ENCODE measurements at regions not wholly inside any gene's neighbourhood (a gene's known extent, or its start where the extent isn't known, plus 50 kb on each side); places are given as distances from the start of the nearest gene placed in this dataset.

GRCh38 chr20:21653628-21654027, 51.8 kb upstream of the PAX1 start:
- no peak for DNase-seq (ENCODE audit: low read depth in 2 of 2)

DNA sequence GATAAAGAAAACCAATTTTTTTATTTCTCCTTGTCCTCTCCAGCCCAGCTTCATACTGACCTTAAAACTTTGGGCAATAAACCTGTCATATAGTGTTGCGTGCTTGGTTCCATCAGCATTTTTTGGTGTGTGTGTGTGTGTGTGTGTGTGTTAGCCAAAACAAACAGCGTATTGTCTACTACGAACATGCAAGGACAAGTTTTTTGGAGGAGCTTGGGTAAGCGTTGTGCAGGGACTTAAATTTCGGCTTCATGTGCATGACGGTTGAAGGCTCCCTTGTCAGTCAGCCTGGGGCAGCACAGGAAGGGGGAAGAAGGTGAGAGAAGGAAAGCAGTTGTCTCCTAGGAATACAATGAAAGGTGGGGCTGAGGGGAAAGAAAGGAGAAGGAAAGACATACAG, 62.0 kb upstream of the PAX1 start:
- DNase-seq (ENCODE audit: low read depth in 2 of 2), result no peak

GRCh38 chr20:21640556-21640955, 64.9 kb upstream of the PAX1 start:
- no peak for DNase-seq (ENCODE audit: low read depth in 2 of 2)

- DNase-seq (ENCODE audit: low read depth in 2 of 2), result no peak
Observed at GRCh38 chr20:21633829-21634228, 71.6 kb upstream of the PAX1 start.

GRCh38 chr20:21632735-21633053, 72.8 kb upstream of the PAX1 start:
- DNase-seq (ENCODE audit: low read depth in 2 of 2), result no peak

DNA sequence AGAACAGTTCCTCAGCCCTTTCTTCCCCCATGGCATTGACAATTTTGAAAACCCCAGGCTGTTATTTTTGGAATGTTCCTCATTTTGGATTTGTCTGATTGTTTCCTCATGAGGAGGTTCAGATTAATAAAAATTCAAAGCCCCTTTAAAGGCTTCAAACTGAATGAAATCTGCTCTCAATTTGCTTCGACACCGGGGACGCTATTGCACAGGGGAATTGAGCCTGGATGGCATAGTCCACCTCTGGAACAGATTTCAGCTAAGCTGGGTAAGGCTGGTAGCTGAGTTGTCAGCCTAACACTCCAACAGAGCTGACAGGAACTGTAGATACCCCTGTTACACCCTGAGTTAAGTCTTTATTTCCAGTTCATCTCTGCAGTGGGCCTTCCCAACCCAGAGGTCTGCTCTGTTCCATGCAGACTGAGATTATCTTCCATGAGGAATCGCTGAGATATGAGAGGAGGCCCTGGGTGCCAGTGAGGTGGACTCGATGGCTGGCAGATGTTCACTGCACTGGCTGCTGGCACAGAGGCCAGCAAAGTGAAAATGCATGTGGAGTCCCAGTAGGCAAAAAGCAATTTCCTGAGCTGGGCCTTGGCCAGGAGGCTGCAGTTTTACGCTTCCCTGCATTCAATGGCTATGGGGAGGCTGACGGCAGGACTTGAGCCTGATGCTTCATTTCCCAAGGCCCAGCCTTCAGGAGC, 73.3 kb upstream of the PAX1 start:
- DNase-seq (ENCODE audit: low read depth in 2 of 2), result no peak

GRCh38 chr20:21628800-21629199, 76.7 kb upstream of the PAX1 start:
- DNase-seq (ENCODE audit: low read depth in 2 of 2), result no peak

DNA sequence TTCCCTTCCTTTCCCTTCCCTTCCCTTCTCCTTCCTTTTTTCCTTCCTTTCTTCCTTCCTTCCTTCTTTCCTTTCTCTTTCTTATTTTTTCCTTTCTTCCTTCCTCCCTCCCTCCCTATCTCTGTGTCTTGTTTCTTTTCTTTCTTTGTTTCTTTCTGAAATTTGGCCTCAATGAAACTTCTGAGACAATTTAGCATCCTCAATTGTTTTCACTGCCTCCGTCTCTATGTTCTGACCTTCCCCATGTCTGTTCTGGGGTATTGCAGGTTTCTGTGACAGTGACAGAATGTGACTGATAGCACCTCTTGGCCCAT, 81.7 kb upstream of the PAX1 start:
- DNase-seq (ENCODE audit: low read depth in 2 of 2), result no peak

GRCh38 chr20:21623074-21623780, 82.2 kb upstream of the PAX1 start:
- no peak for DNase-seq (ENCODE audit: low read depth in 2 of 2)

DNA sequence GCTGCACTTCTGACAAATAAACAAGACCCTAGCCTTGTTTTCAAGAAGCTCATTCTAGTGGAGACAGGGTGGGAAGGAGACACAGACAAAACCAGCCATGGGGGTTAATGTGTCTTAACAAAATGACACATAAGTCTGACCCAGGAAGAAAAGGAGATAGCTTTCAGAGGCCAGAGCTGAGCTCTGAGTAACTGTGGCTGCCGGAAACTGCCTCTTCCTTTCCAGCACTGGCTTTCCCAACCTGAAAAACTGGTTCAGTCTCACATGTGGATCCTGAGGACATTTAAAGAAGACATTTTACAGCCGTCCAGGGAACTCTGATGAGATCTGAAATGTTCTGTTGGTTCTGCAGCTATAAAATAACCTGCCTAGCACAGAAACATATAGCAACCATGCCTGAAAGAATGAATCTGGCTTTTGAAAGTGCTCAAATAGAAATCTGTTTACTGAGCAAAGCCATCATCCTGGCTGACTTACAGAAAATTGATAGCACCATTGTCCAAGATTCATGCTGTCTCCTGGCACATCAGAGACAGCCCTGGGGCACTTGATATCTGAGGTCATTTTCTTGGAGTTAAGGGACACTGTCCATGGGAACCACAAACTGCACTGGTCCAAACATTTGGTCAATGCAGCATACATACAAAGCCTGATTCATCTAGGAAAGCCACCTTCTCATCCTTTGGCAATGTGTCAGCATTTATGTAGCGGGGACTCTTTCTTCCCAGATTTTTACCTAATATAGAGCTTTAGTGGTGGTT, 83.2 kb upstream of the PAX1 start:
- DNase-seq (ENCODE audit: low read depth in 2 of 2), result no peak

DNA sequence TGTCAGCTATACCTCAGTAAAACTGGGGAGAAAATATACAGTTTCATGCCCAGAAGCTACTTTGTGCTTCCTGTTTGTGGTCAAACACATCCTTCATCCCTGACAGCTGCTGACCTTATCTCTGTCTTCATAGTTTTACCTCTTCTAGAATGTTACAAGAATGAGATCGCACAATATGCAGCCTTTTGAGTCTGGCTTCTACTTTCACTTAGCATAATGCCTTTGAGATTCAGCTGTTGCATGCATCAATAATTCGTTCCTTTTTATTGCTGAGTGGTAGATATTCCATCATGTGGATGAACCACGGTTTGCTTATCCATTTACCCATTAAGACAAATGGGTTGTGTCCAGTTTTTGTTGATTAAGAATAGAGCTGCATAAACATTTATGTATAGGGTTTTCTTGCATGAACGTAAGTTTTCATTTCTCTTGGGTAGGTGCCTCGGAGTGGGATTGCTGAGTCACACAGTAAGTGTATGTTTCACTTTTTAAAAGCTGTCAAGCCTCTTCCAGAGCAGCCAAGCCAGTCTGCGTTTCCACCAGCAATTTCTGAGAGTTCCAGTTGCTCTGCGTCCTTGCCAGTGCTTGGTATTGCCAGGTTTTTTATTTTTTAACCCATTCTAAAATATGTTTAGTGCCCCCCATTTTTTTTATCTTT, 86.6 kb upstream of the PAX1 start:
- no peak for DNase-seq (ENCODE audit: low read depth in 2 of 2)

DNA sequence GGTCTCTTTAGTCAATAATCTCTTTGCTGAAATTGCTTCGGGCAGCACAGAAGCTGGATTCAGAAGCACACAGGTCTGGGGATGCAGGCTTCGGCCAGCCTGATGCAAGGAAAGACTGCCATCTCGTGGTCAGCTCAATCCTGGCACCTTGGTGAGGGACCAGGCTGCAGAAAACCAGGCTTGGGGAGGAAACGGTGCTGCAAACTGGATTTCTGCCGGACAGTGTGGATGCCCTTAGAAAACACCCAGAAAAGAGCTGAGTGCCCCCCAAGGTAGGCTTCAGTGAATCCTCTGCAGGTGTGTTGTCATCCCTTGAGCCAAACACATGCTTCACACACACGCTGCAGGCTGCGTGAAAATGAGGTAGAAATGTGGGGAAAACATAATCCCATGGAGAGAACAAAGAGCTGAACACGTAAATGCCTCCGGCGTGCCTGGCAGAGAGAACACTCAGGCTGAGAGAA, 89.8 kb upstream of the PAX1 start:
- peak in 1 of 2 donors; percentile 19 for DNase-seq (ENCODE audit: low read depth in 2 of 2)

GRCh38 chr20:21614980-21615379, 90.5 kb upstream of the PAX1 start:
- no peak for DNase-seq (ENCODE audit: low read depth in 2 of 2)

DNA sequence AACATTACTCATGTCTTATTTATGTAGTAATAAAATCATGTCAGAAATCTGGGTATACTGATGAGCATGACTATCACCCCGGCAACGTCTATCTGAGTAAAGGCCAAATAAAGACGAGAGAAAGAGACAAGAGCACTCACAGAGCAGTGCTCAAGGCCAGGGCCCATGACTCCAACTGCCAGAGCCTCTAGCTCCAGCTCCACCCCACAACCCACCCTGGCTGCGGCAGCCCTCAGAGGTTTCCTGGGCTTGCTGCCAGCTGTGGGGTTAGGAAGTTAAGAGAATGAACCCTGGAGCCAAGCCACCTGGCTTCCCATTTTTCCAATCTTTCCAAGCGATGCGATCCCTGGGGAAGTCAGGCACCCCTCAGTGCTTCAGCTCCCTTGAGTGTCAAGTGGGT, 92.0 kb upstream of the PAX1 start:
- no peak for DNase-seq (ENCODE audit: low read depth in 2 of 2)

DNA sequence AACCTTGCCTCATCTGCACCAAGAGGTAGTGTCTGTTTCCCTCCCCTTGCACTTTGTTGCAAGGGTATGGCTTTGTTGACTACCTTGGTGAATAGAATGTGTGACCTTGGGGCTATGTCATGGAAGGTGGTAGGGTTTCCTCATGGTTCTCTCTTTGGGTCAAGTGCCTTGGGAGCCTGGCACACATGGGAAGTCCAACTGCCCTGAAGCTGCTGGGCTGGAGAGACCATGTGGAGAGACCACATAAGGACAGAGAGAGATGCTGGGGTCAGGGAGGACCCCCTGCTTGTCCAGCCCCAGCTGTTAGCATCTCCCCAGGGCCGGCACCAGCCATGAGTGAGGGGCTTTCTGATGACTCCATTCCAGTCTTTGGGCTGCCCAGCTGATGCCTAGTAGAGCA, 95.5 kb upstream of the PAX1 start:
- no peak for DNase-seq (ENCODE audit: low read depth in 2 of 2)

GRCh38 chr20:21609221-21609620, 95.4 kb upstream of the NKX2-2 start:
- DNase-seq (ENCODE audit: low read depth in 2 of 2), result no peak

DNA sequence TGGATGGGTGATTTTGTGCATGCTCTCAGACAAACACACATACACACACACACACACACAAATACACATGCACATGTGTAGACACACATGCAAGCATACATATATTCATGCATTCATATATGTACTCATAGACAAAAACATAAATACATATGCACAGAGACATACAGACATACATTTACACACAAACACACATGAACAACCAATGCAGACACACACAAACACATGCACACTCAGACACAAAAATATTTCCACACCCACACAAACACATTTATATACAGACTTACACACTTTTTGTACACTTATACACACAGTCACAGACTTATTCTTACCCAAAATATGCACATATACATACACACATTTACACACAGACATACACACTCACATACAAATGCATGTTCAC, 94.9 kb upstream of the NKX2-2 start:
- no peak for DNase-seq (ENCODE audit: low read depth in 2 of 2)

DNA sequence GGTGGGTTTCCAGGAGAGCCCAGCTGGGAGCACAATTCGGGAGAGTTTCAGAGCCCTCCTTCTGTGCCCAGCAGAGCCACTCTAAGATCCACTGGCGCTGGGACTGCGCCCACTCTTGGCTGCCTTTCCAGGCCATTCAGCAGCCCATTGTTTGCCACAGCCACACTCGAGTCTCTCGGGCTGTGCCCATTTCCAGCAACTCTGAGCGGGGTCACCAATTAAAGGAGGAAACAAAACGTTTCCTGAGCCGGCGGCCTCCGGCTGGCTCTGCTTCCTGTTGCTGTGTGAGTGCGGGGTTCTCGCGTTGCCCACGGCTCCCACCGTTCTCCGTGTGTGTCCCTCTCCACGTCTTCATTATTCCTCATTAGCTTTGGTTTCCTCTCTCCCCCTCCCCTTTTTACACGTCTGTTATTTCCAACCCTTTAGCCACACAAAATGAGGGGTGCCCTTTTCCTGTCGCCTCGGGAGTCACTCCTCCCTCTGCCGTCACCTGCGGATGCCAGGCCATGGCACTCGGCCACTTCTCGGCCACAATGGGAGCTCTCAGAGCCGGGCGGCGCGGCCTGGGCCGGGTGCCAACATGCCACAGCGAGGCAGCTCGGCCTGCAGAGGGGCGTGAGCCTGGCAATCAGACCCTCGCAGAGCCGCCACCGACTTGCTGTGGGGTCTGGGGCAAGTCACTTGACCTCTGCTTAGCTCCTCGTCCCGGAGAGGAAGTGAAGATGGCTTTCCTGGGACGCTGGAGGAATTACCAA, 94.3 kb upstream of the NKX2-2 start:
- DNase-seq (ENCODE audit: low read depth in 2 of 2), result no peak

DNA sequence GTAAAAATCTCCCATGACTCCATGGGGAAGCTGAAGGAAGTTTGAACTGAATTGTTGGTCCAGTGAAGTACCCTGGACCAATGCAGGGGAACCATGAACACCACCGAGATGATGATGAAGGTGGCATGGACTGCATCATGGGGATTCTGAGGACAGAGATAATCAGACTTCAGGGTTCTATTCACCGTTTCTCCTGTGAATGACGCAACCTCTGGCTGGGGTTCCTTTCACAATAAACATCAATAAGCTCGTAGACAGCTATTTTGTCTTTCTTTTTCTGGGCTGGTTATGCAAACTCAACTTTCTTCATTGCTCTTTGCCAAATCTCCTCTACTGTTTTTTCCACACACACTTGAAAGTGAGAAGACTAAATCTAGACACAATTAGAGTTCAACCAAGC, 87.9 kb upstream of the NKX2-2 start:
- DNase-seq (ENCODE audit: low read depth in 2 of 2), result no peak

- no peak for DNase-seq (ENCODE audit: low read depth in 2 of 2)
Observed at GRCh38 chr20:21586682-21587081, 72.8 kb upstream of the NKX2-2 start.

GRCh38 chr20:21583486-21584168, 69.8 kb upstream of the NKX2-2 start:
- DNase-seq (ENCODE audit: low read depth in 2 of 2), result no peak
